Uterus (tissue), 3 donors: ENCODE measurements at regions not wholly inside any gene's neighbourhood (a gene's known extent, or its start where the extent isn't known, plus 50 kb on each side); places are given as distances from the start of the nearest gene placed in this dataset.
"Not testable (repeated sequence)": the region's sequence is repeated elsewhere in the genome, so short reads cannot be mapped to it uniquely, and the experiment has no call there.

Experiments
- DNase-seq, 2 donors: peaks; one replicate each; pipeline ENCODE4 v3.0.0-alpha.2; 2019 to 2020
- H3K27ac ChIP-seq, 2 donors: fragments of 200-600 bp; sonication (generic); 1 replicate in 1 of 2; 2 replicates in 1 of 2; pipeline ENCODE4 v1.5.1; 2016 to 2018
- H3K27me3 ChIP-seq, 2 donors: fragments of 200-600 bp; sonication (generic); one replicate each; pipeline ENCODE4 v1.5.1; 2018 to 2019; ENCODE audit warnings: control low read depth in 1 of 2
- H3K36me3 ChIP-seq, 2 donors: fragments of 200-600 bp; sonication (generic); one replicate each; pipeline ENCODE4 v1.5.1; 2019; ENCODE audit warnings: control low read depth in 1 of 2
- H3K4me1 ChIP-seq, 2 donors: fragments of 200-600 bp; sonication (generic); one replicate each; pipeline ENCODE4 v1.5.1; 2018 to 2019; ENCODE audit warnings: control low read depth in 1 of 2
- H3K4me3 ChIP-seq, 2 donors: fragments of 200-600 bp; sonication (generic); 1 replicate in 1 of 2; 2 replicates in 1 of 2; pipeline ENCODE4 v1.5.1; 2018 to 2019; ENCODE audit warnings: mild to moderate bottlenecking in 1 of 2
- H3K9me3 ChIP-seq, 2 donors: fragments of 200-600 bp; sonication (generic); one replicate each; pipeline ENCODE4 v1.5.1; 2019; ENCODE audit warnings: control low read depth in 1 of 2
- CTCF ChIP-seq, 4 experiments: fragments of 200-600 bp in 2 of 4; fragments of 450-650 bp in 2 of 4; sonication (generic) in 2 of 4; IDR thresholded peaks; one replicate each; pipeline ENCODE4 v1.5.1; 2016 to 2019; ENCODE audit warnings: antibody characterized with exemption in 4 of 4, mild to moderate bottlenecking in 2 of 4, moderate library complexity in 1 of 4
- POLR2A ChIP-seq, 2 donors: fragments of 450-650 bp; IDR thresholded peaks; one replicate each; pipeline ENCODE4 v1.6.1; 2016; ENCODE audit warnings: antibody characterized with exemption in 2 of 2, mild to moderate bottlenecking in 1 of 2, moderate library complexity in 1 of 2
- intact Hi-C: fragments of 100-400 bp; cut with DNase I; formaldehyde crosslinking; loops from one replicate; pipeline ENCODE4 v1.15.1; 2023; ENCODE audit warnings: low total_unique reads
- donor health status: DM: yes; HTN: yes; CAD: no.

- Histone ChIP-seq H3K4me3 (no peak overlapping the region), H3K9me3 (no peaks in the 10 kb centered on the region), H3K36me3 (no peaks in the 10 kb centered on the region), H3K27me3 (no peaks in the 10 kb centered on the region), H3K4me1 (peaks cover 0 to 5% of the 10 kb centered on the region in 2 donors), H3K27ac (no peak overlapping the region)
- intact Hi-C loops, result no loop called here
- no peak for DNase-seq
- TF ChIP-seq CTCF (IDR thresholded peaks at IDR 0.05) (no peak), POLR2A (IDR thresholded peaks at IDR 0.05) (no peak)
Observed at GRCh38 chr13:40356011-40356410, 310.4 kb downstream of the FOXO1 start.

GRCh38 chr13:40356458-40356857, 310.0 kb downstream of the FOXO1 start:
- H3K27ac ChIP-seq, H3K9me3 ChIP-seq, H3K36me3 ChIP-seq, DNase-seq, H3K4me1 ChIP-seq, H3K4me3 ChIP-seq, intact Hi-C loops, H3K27me3 ChIP-seq: not testable (repeated sequence)

- Histone ChIP-seq H3K27ac (no peak overlapping the region), H3K4me1 (no peaks in the 10 kb centered on the region), H3K4me3 (no peak overlapping the region), H3K36me3 (no peaks in the 10 kb centered on the region), H3K27me3 (no peaks in the 10 kb centered on the region), H3K9me3 (no peaks in the 10 kb centered on the region)
- intact Hi-C loops, result no loop called here
- TF ChIP-seq POLR2A (IDR thresholded peaks at IDR 0.05), result no peak
- TF ChIP-seq CTCF (IDR thresholded peaks at IDR 0.05), result no peak
- no peak for DNase-seq
Observed at GRCh38 chr13:40362502-40362901, 303.9 kb downstream of the FOXO1 start.

GRCh38 chr13:40363653-40364052, 302.8 kb downstream of the FOXO1 start:
- DNase-seq, result no peak
- Histone ChIP-seq H3K27ac (no peak overlapping the region), H3K27me3 (no peaks in the 10 kb centered on the region), H3K36me3 (no peaks in the 10 kb centered on the region), H3K9me3 (no peaks in the 10 kb centered on the region), H3K4me3 (no peak overlapping the region), H3K4me1 (no peaks in the 10 kb centered on the region)
- TF ChIP-seq CTCF (IDR thresholded peaks at IDR 0.05) (no peak), POLR2A (IDR thresholded peaks at IDR 0.05) (no peak)
- intact Hi-C loops, result no loop called here

GRCh38 chr13:40366119-40366518, 300.3 kb downstream of the FOXO1 start:
- H3K27ac ChIP-seq, result no peak overlapping the region
- intact Hi-C loops, result no loop called here
- H3K4me3 ChIP-seq, result no peak overlapping the region
- H3K27me3 ChIP-seq, result no peaks in the 10 kb centered on the region
- H3K4me1 ChIP-seq, result no peaks in the 10 kb centered on the region
- no peaks in the 10 kb centered on the region for H3K9me3 ChIP-seq
- no peaks in the 10 kb centered on the region for H3K36me3 ChIP-seq
- DNase-seq, result no peak
- no peak for TF ChIP-seq POLR2A (IDR thresholded peaks at IDR 0.05)
- TF ChIP-seq CTCF (IDR thresholded peaks at IDR 0.05), result no peak
